ENCODE measurements at regions not wholly inside any gene's neighbourhood (a gene's known extent, or its start where the extent isn't known, plus 50 kb on each side); places are given as distances from the start of the nearest gene placed in this dataset.

DNA sequence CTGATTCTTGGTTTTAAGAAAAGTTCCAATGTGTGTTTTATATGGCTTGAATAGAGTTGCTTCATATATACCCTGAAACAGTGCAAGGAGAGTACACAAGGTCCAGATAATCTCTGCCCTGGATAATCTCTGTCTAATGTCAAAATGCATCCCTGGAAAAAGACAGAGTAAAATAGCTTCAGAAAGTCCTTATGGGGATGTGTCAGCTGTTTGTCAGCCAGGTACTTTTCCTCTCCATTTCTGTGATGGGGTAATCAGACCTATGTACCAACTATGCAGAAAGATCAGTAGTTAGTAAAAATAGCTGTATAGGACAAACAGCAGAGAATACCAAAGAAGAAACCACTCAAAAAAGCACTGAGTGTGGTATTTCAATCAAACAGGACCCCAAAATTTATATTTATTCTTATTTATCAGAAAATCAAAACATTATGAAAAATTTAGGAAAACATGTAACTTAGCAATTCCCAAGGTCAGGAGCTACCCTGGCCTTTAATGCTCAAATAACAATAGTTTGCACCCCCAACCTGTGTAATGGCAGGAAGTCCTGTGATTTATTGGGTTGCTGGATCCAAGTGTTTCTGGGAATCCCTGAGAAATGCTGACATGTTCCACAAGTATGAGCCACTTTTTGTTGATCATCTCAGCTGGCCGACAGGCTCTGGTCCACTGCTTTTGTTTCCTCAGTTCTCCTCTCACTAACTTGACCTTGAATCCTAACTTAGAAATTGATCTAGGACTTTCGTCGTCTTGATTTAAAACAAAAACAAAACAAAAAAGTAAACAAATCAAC lies 69.6 kb downstream of the MDH1 start:
- H3K4me3 ChIP-seq (ENCODE audit: low read depth, low read length) = no peak overlapping the region
- H3K9me3 ChIP-seq = no peaks in the 10 kb centered on the region
- TF ChIP-seq, protein P1, sequence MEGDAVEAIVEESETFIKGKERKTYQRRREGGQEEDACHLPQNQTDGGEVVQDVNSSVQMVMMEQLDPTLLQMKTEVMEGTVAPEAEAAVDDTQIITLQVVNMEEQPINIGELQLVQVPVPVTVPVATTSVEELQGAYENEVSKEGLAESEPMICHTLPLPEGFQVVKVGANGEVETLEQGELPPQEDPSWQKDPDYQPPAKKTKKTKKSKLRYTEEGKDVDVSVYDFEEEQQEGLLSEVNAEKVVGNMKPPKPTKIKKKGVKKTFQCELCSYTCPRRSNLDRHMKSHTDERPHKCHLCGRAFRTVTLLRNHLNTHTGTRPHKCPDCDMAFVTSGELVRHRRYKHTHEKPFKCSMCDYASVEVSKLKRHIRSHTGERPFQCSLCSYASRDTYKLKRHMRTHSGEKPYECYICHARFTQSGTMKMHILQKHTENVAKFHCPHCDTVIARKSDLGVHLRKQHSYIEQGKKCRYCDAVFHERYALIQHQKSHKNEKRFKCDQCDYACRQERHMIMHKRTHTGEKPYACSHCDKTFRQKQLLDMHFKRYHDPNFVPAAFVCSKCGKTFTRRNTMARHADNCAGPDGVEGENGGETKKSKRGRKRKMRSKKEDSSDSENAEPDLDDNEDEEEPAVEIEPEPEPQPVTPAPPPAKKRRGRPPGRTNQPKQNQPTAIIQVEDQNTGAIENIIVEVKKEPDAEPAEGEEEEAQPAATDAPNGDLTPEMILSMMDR (IDR thresholded peaks at IDR 0.05; ENCODE audit: low read depth, low read length) = no peak
- no peaks in the 10 kb centered on the region for H3K4me1 ChIP-seq
- no peak for DNase-seq
- no peaks in the 10 kb centered on the region for H3K27me3 ChIP-seq
- no peaks in the 10 kb centered on the region for H3K36me3 ChIP-seq

DNA sequence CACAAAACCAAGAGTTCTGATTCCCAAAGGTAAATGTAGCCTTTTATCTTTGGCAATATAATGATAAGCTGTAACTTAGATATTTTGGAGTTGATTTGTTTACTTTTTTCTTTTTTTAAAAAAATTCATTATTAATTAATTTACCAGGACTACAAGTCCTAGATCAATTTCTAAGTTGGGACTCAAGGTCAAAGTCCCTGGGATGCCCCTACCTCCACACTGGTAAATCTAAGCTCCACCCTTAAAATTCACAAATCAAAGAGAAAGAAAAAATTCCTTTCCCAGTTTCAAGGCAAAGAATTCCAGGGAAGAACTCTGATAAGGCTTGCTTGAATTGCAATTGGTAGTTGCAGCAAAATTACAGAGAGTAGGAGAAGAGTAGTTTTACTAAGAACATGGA lies 71.3 kb downstream of the MDH1 start:
- H3K27me3 ChIP-seq = no peaks in the 10 kb centered on the region
- DNase-seq = no peak
- no peaks in the 10 kb centered on the region for H3K36me3 ChIP-seq
- TF ChIP-seq, protein P1 (IDR thresholded peaks at IDR 0.05; ENCODE audit: low read depth, low read length) = no peak
- H3K4me1 ChIP-seq = no peaks in the 10 kb centered on the region
- no peaks in the 10 kb centered on the region for H3K9me3 ChIP-seq
- H3K4me3 ChIP-seq (ENCODE audit: low read depth, low read length) = no peak overlapping the region

GRCh38 chr2:63661076-63661475 lies 72.3 kb downstream of the MDH1 start:
- DNase-seq = no peak
- TF ChIP-seq, protein P1 (IDR thresholded peaks at IDR 0.05; ENCODE audit: low read depth, low read length) = no peak
- no peaks in the 10 kb centered on the region for H3K27me3 ChIP-seq
- H3K36me3 ChIP-seq = no peaks in the 10 kb centered on the region
- H3K9me3 ChIP-seq = no peaks in the 10 kb centered on the region
- no peaks in the 10 kb centered on the region for H3K4me1 ChIP-seq
- H3K4me3 ChIP-seq (ENCODE audit: low read depth, low read length) = no peak overlapping the region

GRCh38 chr2:63662028-63662804 lies 73.5 kb downstream of the MDH1 start:
- TF ChIP-seq, protein P1 (IDR thresholded peaks at IDR 0.05; ENCODE audit: low read depth, low read length) = no peak
- no peaks in the 10 kb centered on the region for H3K4me1 ChIP-seq
- no peaks in the 10 kb centered on the region for H3K36me3 ChIP-seq
- no peaks in the 10 kb centered on the region for H3K9me3 ChIP-seq
- no peak for DNase-seq
- no peaks in the 10 kb centered on the region for H3K27me3 ChIP-seq
- no peak overlapping the region for H3K4me3 ChIP-seq (ENCODE audit: low read depth, low read length)

GRCh38 chr2:63663013-63663864 lies 74.5 kb downstream of the MDH1 start:
- DNase-seq = no peak
- H3K4me1 ChIP-seq = no peaks in the 10 kb centered on the region
- TF ChIP-seq, protein P1 (IDR thresholded peaks at IDR 0.05; ENCODE audit: low read depth, low read length) = no peak
- H3K27me3 ChIP-seq = no peaks in the 10 kb centered on the region
- H3K9me3 ChIP-seq = no peaks in the 10 kb centered on the region
- no peaks in the 10 kb centered on the region for H3K36me3 ChIP-seq
- no peak overlapping the region for H3K4me3 ChIP-seq (ENCODE audit: low read depth, low read length)
